NCI-H526 treated with DMSO at 0.1 percent for 48 hours (cell line): ENCODE measurements at regions not wholly inside any gene's neighbourhood (a gene's known extent, or its start where the extent isn't known, plus 50 kb on each side); places are given as distances from the start of the nearest gene placed in this dataset.

ENCODE experiments used
- DNase-seq: peaks from one replicate; lab custom pipeline; 2025; lab: John Stamatoyannopoulos, UW

DNA sequence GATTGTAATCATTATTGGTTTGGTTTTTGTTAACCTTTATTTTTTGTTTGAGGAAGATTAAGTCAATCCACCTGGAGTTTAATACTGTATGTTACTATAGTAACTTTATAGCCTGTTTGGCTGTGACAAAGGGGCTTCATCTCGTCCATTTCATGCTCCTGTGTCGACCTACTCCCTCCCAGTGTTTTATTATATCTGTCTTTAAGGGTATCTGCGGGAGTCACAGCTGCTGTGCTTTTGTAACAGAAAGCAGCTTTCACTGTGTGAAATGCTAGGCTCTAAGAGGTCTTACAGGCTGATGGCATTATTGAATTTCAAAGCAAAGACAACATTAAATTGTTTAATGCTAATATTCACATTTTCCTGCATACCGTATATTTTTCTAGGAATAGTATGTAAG is 698.0 kb upstream of the POU3F2 start:
- DNase-seq: no peak

DNA sequence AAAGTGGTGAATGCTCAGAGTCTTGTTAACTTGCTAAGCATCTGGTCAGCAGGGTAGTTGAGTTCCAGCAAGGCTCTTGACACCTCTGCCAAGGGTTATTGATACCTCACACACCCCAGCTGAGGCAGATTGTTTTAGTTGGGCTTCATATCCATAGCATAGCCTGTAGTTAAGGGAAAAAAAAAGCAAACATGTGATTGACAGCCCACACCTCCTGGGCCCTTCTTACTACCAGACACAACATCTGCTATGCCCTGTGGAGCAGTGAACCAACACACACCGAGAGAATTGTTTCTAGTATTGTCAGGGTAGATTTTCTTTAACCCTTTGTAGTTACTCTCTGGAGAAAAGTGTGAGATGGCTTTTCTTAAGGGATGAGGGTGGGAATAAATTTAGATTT is 697.0 kb upstream of the POU3F2 start:
- no peak for DNase-seq

DNA sequence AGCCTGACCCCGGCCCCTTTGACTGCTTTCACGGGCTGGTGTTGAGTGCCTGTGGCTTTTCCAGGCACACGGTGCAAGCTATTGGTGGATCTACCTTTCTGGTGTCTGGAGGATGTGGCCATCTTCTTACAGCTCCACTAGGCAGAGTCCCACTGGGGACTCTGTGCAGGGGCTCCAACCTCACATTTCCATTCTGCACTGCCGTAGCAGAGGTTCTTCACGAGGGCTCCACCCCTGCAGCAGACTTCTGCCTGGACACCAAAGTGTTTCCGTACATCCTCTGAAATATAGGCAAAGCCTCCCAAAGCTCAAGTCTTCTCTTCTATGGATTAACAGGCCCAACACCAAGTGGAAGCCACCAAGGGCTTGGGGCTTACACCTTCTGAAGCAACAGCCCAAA is 691.5 kb upstream of the POU3F2 start:
- no peak for DNase-seq

DNA sequence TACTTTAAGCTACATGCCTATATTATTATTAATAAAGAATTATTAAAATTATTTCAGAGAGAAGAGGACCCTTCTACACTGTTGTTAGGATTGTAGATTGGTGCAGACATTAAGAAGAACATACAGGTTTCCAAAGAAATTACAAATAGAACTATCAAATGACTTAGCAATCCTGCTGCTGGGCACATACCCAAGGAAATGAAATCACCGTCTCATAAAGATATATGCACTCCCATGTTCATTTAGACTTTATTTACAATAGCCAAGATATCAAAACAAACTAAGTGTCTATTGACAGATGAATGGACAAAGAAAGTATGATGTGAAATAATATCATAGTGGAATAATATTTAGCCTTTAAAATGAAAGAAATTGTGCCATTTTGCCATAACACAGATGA is 687.7 kb upstream of the POU3F2 start:
- no peak for DNase-seq

DNA sequence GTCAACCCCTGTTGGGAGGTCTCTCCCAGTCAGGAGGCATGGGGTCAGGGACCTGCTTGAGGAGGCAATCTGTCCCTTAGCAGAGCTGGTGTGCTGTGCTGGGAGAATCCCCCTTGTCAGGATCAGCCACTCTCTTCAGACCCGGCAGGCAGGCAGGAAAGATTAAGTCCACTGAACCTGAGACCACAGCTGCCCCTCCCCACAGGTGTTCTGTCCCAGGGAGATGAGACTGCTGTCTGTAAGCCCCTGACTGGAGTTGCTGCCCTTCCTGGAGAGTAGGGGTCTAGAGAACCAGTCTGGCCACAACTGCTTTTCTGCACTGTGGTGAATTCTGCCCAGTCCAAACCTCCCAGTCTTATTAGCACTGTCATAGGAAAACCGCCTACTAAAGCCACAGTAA is 677.8 kb upstream of the POU3F2 start:
- no peak for DNase-seq

DNA sequence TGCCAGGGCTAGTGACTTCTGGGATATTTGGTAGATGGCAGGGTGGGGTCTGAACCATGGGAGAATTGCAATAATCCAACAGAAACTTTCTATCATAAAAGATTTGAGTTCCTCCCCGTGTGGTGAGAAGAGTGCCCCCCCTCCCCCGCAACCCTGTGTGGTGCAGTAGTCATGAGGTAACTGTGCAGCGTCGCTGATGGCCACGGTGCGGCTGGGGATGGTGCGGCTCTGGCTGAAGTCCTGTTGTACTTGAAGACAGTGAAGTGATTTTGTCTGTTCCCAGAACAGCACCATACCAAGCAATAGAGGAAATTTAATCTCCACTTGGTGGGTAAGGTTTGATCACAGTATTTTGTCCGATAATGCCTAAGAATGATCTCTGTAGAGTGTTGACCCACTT is 654.8 kb upstream of the POU3F2 start:
- no peak for DNase-seq

DNA sequence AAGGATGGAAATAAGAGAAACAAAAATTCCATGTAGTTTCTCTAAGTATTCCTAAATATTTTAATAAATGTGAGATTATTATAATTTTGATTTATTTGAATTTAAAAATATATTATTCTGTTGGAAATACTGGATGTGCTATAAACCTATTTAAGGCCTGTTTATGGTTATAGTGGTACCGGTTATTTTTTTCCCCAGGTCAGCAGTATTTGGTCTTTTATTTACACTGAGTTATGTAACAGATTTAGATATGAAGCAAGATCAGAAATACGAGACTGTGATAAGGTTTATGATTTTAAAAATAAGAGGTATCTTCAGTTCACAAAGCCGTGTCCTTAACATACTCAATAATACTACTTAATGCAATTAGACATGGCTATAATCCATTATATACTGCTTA is 634.3 kb upstream of the POU3F2 start:
- DNase-seq: no peak

DNA sequence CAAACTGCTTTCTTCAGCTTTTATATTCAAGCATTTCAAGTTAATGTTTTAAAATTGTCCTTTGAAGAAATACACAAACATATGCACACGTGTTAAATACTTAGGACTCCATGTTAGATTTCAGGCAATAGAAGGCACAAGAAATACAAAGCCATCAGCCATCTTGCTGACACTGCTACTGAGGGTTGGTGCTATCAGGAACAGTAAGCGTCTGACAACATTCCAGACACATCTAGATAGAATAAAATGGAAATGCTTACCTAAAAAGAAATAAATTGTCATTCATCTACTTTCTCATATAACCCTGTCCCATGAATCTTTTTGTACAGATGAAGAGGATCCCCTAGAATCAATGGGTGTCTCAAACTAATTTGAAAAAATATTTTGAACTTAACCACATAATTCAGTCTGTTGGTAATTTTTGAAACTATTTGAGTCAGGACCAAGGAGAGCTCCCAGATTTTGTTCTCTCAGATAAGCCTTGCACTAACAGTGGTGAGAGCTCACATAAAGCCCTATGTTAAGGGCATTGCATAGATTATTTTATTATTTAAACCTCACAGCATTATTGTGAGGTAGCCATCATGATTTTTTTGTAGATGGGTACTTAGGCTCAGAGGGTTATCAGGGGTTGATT is 631.1 kb upstream of the POU3F2 start:
- DNase-seq: no peak

DNA sequence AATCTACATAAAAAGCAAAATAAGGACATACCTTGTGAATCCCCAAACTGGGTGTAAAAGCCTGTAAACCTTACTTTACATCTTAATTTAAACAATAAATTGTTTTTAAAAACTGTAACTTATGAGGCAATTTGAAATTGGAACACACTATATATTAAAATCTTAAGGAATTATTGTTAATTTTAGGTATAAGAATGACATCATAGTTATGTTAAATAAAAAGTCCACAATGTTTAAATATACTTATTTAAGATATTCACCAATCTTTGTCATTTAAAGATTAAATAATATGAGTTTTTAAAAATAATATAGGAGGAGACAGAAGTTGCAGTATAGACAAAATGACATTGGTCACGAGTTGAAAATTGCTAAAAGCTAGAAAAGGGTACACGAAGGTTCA is 621.9 kb upstream of the POU3F2 start:
- no peak for DNase-seq

DNA sequence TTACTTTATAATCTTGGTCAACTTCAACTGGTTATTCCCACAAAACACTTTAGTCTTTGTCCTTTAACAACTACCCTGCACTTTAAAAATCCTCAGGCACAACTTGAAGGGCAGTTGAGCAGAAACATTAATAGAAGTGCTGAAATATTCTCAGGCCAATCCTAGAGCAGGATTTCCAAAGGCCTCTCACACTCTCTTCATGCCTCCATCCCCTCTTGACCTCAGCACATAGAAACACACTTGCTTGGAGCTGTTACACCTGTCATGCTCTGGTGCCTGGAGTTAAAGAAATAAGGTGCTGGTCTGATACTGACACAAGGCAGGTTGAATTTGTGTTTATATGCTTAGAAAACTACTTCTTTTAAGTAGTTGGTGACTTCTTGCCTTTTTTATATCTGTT is 618.8 kb upstream of the POU3F2 start:
- no peak for DNase-seq

DNA sequence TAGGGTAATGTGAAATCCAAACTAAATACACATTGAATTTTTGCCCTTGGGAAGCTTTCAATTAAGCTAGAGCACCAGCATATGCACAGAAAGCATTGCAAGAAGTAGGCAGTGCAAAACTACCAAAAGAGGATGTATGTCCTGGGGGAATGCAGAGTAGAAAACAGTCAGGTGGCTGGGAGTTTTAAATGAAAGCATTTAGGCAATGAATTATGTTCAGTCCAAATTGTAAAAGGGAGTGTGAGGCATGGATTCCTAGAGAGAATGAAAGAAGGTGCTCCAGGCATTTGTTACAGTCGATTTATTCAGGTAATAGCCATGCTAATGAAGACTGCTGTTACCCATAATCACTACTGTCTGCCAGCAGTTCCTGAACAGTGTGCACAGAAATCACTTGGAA is 604.1 kb upstream of the POU3F2 start:
- no peak for DNase-seq

DNA sequence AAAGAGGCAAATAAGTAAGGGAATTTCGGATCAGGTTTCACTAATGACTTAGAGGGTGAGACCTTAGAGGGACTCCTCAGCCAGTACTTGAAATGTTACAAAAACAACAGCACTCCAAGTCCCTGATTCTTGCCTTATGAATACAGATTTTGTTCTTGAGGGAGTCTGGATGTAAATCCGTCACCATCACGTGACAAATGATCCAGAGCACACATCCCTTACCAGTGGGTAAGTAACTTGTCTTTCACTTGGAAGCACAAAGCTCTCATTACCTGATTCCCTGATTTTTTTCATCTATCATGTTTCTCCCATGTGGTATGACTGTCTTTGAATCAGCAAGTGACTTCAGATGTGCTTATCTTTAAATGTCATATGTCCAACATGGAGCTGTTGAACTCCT is 595.3 kb upstream of the POU3F2 start:
- DNase-seq: no peak

DNA sequence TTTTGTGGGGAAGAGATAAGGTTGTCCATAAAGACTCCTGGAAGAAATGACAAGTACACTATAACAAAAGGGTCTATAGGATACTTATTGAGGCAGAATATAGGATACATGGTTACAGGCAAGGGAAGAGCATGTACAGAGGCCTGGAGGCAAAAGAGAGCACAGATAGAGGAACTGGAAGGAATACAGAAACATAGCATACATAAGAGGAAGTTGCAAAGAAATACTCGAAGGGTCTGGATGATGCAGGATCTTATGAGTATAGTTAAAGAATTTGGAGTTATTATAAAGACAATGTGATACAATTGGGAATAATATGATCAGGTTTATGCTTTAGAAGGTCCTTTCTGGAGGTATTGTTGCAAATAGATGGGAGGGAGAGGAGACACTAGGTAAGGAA is 592.7 kb upstream of the POU3F2 start:
- DNase-seq: no peak

DNA sequence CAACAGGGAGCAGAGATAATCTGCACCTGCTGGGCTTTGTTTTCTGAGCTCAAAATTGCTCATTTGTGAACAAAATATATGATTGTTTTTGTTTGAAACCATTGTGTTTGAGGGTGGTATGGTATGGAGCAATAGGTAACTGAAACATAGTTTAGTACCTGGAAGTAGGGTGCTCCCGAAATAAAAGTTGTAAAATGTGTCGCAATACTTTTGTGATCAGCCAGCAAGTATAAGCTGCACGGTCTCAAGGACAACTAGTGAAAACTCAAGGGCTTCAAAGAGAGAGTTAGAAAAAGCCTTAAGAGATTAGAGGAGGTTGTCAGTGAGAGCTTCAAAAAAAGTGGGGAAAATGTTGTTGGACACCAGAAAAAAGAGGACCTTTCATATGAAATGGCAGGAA is 579.8 kb upstream of the POU3F2 start:
- no peak for DNase-seq

DNA sequence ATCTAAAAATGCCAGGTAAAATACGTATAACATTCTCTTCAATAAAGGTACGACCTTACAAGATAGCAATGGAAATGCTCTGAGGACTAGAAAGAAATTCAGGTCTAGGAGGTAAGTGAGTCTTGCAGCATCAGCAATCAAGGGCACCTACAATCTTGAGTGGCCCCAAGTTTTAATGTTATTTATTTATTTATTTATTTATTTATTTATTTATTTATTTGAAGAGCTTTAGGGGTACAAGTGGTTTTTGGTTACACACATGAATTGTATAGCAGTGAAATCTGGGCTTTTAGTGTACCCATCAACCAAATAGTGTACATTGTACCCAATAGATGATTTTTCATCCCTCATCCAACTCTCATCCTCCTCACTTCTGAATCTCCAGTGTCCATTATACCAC is 574.0 kb upstream of the POU3F2 start:
- DNase-seq: no peak

DNA sequence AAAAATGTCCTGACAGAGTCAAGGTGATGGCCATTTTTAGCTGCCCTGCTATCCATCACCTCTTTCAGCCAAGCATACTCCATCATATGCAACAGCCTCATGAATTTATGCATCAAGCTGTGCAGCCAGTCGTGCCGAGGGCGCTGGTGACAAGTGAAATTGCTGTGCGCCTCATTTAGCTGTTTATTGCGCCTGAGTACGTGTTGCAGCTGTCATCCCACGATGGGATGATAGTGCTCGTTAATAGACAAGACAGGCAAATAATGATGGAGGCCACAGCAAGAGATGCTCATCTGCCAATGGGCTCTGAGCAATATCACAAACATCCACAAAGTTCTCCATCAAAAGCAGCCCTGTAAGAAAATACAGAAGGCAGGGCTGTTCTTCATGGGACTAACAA is 562.3 kb upstream of the POU3F2 start:
- no peak for DNase-seq

DNA sequence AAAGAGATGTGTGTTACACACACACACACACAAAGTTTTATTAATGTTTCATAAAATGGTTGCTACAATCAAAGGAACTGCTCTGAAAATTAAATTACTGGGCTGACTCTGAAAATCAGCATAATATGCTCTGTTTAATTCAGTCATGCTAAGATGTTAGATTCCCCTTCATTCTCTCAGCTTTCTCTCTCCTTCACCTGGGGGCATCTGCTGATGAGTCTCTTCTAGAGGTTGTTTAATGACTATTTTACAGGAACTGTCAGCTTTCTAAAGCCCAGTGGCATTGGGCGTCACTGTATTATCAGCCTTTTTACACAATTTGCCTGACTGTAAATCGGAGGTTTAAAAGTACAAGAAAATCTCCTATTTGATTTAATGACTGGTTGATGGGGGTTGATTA is 559.7 kb upstream of the POU3F2 start:
- no peak for DNase-seq

DNA sequence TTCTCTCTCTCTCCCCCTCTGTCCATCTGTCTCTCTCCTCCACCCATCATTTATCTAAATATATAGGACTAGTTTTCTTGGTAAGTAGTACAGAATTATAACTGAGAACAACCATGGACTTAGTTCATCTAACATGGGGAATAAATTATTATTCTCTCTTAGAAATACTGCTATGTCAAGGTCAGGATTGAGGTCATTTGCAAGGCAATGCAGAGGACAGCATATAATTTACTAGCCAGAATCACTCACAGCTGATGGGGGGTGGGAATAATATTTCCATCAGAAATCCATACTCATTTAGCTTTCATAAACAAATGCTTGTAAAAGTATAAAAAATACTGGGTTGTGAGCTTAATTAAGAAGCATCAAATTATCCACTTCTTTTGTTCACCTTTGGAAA is 553.9 kb upstream of the POU3F2 start:
- DNase-seq: no peak

DNA sequence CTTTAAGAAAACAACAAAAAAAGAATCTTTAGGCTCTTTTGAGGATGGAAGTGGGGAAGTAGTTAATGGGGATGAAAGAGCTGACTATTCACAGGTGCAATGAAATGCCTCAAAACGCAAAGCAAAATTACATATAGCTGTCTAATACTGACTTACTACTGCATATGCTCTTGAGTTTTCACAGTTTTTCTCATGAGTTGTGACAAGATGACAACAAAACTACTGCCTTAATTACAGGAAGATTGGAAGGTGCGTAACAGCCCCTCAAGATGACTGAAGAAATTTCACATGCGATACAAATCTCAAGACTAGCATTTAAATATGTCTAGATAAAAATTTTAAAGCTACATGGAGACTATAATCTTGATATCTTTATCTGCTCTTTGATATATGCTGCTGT is 547.8 kb upstream of the POU3F2 start:
- no peak for DNase-seq

DNA sequence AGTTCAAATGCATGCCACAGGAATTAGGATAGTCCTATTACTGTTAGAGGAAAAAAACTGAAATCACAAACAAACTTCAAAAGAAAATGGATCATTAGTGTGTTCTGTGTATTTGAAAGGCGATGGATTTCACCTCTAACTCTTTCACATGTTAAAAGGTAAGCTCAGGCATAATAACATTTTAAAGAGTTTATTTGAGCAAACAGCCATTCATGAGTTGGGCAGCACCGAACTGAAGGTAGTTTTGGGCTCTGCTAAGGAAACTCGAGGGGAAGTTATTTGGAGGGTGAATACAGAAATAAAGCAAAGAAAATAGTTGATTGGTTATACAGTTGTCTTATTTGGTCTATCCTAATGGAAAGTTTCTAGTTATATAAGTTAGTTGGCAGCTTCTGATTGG is 546.5 kb upstream of the POU3F2 start:
- no peak for DNase-seq

DNA sequence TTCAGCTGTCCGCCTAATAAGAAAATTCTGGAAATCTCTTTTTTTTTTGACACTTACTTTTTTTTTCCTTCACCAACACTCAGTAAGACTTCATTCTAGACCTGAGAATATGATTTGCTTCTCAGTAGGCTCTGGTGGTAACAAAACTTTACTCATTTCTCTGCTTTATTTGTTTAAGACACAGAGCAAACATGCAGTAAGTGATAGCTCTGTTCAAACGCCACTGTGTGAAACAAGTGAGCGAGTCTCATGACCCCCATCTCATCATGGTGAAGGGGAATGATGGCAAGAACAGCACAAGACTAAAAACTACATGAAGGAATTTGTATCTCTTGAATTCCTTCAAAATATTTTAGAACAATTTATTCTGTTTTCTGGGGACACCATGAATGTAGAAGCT is 541.6 kb upstream of the POU3F2 start:
- DNase-seq: peak; percentile 9

DNA sequence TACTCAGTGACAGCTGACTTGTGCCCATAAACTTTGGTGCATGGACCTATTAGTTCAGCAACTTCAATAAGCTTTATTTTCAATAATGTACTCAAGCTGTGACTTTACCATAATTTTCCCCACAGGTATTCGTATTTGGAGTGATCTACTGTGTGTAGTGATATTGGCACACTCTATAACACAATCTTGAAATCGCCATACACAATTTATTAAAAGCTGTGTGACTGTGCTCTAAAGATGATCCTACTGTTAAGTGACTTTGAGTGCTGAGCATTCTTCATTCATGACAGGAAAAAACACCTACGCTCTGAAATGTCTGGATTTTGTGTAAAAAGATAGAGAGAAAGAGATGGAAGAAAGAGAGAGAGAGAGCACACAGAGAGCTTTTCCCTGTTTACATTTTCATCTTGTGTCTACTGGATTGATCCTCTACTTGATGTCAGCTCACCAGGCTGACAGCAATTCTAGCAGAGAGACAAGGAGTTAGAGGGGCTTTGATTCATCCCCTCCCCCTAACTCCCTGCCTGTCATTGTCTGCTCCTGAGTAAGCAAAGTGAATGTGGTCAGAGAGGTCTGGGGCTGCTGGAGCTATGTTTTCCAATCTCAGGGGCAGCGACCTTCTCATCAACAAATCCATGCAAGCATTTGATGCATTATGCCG is 538.7 kb upstream of the POU3F2 start:
- no peak for DNase-seq

DNA sequence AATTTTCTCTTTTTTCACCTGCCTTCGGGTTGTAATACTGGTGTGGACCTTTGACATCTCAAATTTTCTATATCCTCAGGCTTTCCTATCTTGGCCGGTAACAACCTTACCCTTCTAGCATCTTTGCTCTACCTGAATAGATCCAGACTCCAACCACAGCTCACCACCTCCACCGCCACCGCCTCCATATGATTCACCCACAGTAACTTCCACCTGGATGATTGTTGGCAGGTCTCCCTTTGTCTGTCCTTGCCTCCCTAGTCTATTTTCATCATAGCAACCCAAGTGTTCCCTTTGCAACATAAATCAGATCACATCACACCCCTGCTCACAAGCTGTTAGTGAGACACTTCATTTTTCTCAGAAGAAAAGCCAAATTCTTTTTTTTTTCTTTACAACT is 525.8 kb upstream of the POU3F2 start:
- no peak for DNase-seq

DNA sequence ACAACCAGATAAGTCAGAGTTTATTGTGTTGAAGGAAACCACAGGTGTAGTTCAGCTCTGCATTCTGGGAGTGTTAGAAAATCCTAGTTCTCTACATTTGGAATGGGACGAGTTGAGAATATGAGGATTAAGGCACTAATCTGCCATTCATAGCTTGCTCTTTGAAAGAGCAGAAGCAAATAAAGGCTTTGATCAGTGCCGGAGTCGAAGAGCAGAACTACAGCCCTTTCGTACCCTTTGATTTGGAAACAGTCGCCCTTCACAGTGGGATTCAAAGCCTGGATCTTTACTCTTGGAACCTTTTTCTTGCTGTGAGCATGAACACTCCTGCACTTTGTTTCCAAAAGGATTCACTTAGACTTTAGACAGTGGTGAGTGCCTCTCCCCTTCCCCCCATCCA is 523.9 kb upstream of the POU3F2 start:
- no peak for DNase-seq
